Panc1 (cell line): ENCODE measurements at regions not wholly inside any gene's neighbourhood (a gene's known extent, or its start where the extent isn't known, plus 50 kb on each side); places are given as distances from the start of the nearest gene placed in this dataset.
A peak's percentile ranks its signal among the peaks of the same experiment; 100 is the strongest.

Source experiments
- ATAC-seq: fragments of 200-7000 bp; cut with Tn5 transposase; 2 replicates; pipeline ENCODE4 v1.9.1; 2020; ENCODE audit warnings: mild to moderate bottlenecking, moderate library complexity
- BruUV-seq: library from RNA; stranded (reverse); fragments of 400-500 nt; replicated peaks from 2 replicates; lab custom pipeline; 2021; lab: Mats Ljungman, UMichigan
- CTCF ChIA-PET: fragments of 300-600 bp; sonication (Branson Sonifier 250); formaldehyde crosslinking; loops from one replicate; lab custom pipeline; 2022; ENCODE audit warnings: antibody characterized with exemption; lab: Charles Lee
- POLR2A ChIA-PET: fragments of 300-600 bp; sonication (Branson Sonifier 250); formaldehyde crosslinking; loops from one replicate; lab custom pipeline; 2022; ENCODE audit warnings: antibody characterized with exemption; lab: Charles Lee
- DNase-seq: peaks from one replicate; pipeline ENCODE4 v3.0.0-alpha.2; 2010; ENCODE audit warnings: low read depth, low spot score
- H3K27ac ChIP-seq: 2 replicates; pipeline ENCODE4 v1.5.1; 2011; ENCODE audit warnings: mild to moderate bottlenecking, low read length, inconsistent platforms
- H3K27me3 ChIP-seq: fragments of 200-500 bp; sonication (Bioruptor generic); 2 replicates; pipeline ENCODE4 v1.6.0; 2014; ENCODE audit warnings: low read length, inconsistent platforms; ENCODE audit not compliant: control insufficient read depth, insufficient read depth
- H3K36me3 ChIP-seq: fragments of 200-500 bp; sonication (Bioruptor generic); 2 replicates; pipeline ENCODE4 v1.5.1; 2014; ENCODE audit warnings: inconsistent platforms, mild to moderate bottlenecking, low read length, moderate library complexity; ENCODE audit not compliant: control insufficient read depth, insufficient read depth
- H3K4me1 ChIP-seq: 2 replicates; pipeline ENCODE4 v1.5.1; 2011; ENCODE audit warnings: inconsistent platforms, mild to moderate bottlenecking, low read length, moderate library complexity; ENCODE audit not compliant: control insufficient read depth, insufficient read depth
- H3K4me3 ChIP-seq, 2 experiments: 2 replicates each; pipeline ENCODE4 v1.5.1; 2011 to 2012; ENCODE audit warnings: low read depth in 2 of 2, low read length in 2 of 2, mild to moderate bottlenecking in 2 of 2, inconsistent platforms in 1 of 2, moderate library complexity in 1 of 2
- H3K9me3 ChIP-seq: fragments of 200-500 bp; sonication (Bioruptor generic); 2 replicates; pipeline ENCODE4 v1.5.1; 2014; ENCODE audit warnings: low read depth, mild to moderate bottlenecking, inconsistent platforms, low read length, moderate library complexity; ENCODE audit not compliant: control insufficient read depth, insufficient read depth
- POLR2AphosphoS5 ChIP-seq: IDR thresholded peaks from 2 replicates; pipeline ENCODE4 v1.6.1; 2012; ENCODE audit warnings: mild to moderate bottlenecking, low read depth, low read length, moderate library complexity
- SIN3A ChIP-seq: IDR thresholded peaks from 2 replicates; pipeline ENCODE4 v1.6.1; 2012; ENCODE audit warnings: low read depth, mild to moderate bottlenecking, low read length, moderate library complexity, borderline replicate concordance; ENCODE audit not compliant: insufficient read depth
- TCF7L2 ChIP-seq: IDR thresholded peaks from 2 replicates; pipeline ENCODE4 v1.6.1; 2011; ENCODE audit warnings: mild to moderate bottlenecking, low read depth, low read length, inconsistent platforms
- in situ Hi-C: cut with HindIII; loops from 2 replicates; pipeline ENCODE4 v1.10.0; 2016; ENCODE audit warnings: low sequenced_read_pairs, low pct_unique_long_range_greater_than_20kb
- intact Hi-C: fragments of 100-400 bp; cut with micrococcal nuclease; formaldehyde crosslinking; loops from one replicate; pipeline ENCODE4 v1.10.0; 2022; ENCODE audit not compliant: unreplicated experiment
- TF ChIP-seq, protein P1 (sequence below): fragments of 450-650 bp; IDR thresholded peaks from 2 replicates; pipeline ENCODE4 v1.5.1; 2017; ENCODE audit warnings: mild to moderate bottlenecking
- TF ChIP-seq, protein P2 (sequence below), 2 experiments: IDR thresholded peaks; 2 replicates each; pipeline ENCODE4 v1.6.1; 2011 to 2012; ENCODE audit warnings: low read depth in 2 of 2, control low read depth in 1 of 2, low read length in 1 of 2, mild to moderate bottlenecking in 1 of 2, moderate library complexity in 1 of 2; ENCODE audit not compliant: insufficient read depth in 1 of 2

DNA sequence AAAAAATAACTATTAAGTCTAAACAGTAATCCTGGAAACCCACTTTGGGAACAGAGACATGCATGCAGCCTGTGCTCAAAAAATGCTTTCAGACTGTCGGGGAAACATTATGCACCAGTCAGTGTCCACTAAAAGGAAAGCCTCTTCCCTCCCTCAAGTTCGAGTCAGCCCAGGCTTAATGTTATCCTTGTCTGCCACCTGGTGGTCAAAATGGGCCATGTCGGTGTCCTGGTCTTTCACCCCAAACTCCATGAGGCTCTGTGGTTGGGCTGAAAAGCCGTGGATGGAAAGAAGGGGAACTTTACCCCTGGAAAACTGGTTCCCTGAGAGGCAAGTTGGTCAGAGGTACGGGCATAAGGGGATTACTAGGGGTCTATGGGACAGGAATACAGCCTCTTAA lies 88.4 kb upstream of the ZNF492 start:
- in situ Hi-C loops: no loop called here
- ChIA-PET POLR2A (no interaction called here), CTCF (no interaction called here)
- DNase-seq (no peak), ATAC-seq (no peak)
- TF ChIP-seq, protein P1, sequence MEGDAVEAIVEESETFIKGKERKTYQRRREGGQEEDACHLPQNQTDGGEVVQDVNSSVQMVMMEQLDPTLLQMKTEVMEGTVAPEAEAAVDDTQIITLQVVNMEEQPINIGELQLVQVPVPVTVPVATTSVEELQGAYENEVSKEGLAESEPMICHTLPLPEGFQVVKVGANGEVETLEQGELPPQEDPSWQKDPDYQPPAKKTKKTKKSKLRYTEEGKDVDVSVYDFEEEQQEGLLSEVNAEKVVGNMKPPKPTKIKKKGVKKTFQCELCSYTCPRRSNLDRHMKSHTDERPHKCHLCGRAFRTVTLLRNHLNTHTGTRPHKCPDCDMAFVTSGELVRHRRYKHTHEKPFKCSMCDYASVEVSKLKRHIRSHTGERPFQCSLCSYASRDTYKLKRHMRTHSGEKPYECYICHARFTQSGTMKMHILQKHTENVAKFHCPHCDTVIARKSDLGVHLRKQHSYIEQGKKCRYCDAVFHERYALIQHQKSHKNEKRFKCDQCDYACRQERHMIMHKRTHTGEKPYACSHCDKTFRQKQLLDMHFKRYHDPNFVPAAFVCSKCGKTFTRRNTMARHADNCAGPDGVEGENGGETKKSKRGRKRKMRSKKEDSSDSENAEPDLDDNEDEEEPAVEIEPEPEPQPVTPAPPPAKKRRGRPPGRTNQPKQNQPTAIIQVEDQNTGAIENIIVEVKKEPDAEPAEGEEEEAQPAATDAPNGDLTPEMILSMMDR: peak; percentile 25; the same call in 1 of the 2 replicates
- TF ChIP-seq, protein P2, sequence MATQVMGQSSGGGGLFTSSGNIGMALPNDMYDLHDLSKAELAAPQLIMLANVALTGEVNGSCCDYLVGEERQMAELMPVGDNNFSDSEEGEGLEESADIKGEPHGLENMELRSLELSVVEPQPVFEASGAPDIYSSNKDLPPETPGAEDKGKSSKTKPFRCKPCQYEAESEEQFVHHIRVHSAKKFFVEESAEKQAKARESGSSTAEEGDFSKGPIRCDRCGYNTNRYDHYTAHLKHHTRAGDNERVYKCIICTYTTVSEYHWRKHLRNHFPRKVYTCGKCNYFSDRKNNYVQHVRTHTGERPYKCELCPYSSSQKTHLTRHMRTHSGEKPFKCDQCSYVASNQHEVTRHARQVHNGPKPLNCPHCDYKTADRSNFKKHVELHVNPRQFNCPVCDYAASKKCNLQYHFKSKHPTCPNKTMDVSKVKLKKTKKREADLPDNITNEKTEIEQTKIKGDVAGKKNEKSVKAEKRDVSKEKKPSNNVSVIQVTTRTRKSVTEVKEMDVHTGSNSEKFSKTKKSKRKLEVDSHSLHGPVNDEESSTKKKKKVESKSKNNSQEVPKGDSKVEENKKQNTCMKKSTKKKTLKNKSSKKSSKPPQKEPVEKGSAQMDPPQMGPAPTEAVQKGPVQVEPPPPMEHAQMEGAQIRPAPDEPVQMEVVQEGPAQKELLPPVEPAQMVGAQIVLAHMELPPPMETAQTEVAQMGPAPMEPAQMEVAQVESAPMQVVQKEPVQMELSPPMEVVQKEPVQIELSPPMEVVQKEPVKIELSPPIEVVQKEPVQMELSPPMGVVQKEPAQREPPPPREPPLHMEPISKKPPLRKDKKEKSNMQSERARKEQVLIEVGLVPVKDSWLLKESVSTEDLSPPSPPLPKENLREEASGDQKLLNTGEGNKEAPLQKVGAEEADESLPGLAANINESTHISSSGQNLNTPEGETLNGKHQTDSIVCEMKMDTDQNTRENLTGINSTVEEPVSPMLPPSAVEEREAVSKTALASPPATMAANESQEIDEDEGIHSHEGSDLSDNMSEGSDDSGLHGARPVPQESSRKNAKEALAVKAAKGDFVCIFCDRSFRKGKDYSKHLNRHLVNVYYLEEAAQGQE (IDR thresholded peaks at IDR 0.05; ENCODE audit: insufficient read depth in 1 of 2, low read depth in 2 of 2, low read length in 1 of 2): no peak
- intact Hi-C loops: no loop called here
- no peaks in the 10 kb centered on the region for H3K4me1 ChIP-seq
- no peak overlapping the region for H3K4me3 ChIP-seq
- no peaks in the 10 kb centered on the region for H3K27me3 ChIP-seq
- H3K36me3 ChIP-seq: no peaks in the 10 kb centered on the region
- H3K9me3 ChIP-seq: no peaks in the 10 kb centered on the region
- no peak overlapping the region for H3K27ac ChIP-seq
- no TSS peak for BruUV-seq

DNA sequence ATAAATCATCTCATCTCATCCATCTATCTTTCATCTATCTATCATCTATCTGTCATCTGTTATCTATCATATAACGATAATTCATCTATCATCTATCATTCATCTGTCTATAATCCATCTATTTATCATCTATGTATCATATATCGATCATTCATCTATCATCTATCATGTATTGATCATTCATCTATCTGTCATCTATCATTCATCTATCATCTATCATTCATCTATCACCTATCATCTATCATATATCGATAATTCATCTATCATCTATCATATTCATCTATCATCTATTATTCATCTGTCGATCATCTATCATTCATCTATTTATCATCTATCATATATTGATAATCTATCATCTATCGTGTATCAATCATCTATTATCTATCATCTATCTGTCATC lies 100.4 kb upstream of the ZNF492 start:
- TF ChIP-seq TCF7L2 (no peak), POLR2AphosphoS5 (no peak), SIN3A (no peak)
- TF ChIP-seq, protein P2 (IDR thresholded peaks at IDR 0.05; ENCODE audit: insufficient read depth in 1 of 2, low read depth in 2 of 2, low read length in 1 of 2): no peak
- TF ChIP-seq, protein P1: no peak
- no peak for ATAC-seq
- Histone ChIP-seq H3K4me1 (no peaks in the 10 kb centered on the region), H3K9me3 (peaks cover 6% of the 10 kb centered on the region; the same call in 1 of the 2 replicates), H3K27ac (no peak overlapping the region), H3K4me3 (no peak overlapping the region), H3K27me3 (no peaks in the 10 kb centered on the region), H3K36me3 (no peaks in the 10 kb centered on the region)
- no TSS peak for BruUV-seq
- intact Hi-C loops (no loop called here), in situ Hi-C loops (no loop called here)
- CTCF ChIA-PET: no interaction called here
- POLR2A ChIA-PET: no interaction called here
- no peak for DNase-seq
